ENCODE measurements at regions not wholly inside any gene's neighbourhood (a gene's known extent, or its start where the extent isn't known, plus 50 kb on each side); places are given as distances from the start of the nearest gene placed in this dataset.
A peak's percentile ranks its signal among the peaks of the same experiment; 100 is the strongest.
"Not testable (repeated sequence)": the region's sequence is repeated elsewhere in the genome, so short reads cannot be mapped to it uniquely, and the experiment has no call there.

DNA sequence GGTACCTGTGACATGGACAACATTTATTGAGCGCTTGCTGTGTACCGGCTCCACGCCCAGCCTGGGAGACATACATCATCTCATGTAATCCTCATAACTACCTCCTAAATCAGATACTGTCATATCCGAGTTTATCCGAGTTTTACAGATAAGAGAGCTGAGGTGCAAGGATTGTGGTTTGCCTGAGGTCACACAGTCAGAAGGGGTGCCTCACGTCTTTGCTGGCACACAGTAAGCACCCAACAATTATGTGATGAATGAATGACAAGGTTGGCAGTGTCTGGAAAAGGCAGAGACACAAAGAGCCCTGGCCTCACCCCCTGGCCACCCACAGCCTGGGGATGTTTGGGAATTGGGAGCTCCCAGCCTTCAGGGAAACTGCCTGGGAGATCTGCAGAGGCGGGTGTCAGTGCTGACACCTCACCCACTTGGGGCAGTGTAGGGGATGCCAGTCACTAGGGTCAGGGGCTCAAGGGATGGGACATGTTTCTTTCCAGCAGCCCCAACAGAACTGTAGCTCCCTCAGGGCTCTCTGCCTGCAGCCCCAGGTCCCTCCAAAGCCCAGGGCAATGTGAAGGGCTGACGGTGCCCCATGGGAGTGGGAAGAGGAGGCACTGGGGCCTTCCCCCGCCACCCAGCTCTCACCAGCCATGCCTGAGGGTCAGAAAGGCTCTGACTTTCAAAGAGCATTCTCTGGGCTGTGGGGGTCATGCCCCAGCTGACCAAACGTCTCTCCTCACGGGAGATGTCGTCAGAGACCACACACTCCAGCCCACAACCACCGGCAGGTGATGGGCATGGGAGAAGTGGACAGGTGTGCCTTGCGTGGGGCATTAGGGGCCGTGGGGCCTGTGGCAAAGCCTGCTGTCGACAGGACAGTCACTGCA lies 157.5 kb downstream of the ZFP36L2 start:
- DNase-seq, result no peak

DNA sequence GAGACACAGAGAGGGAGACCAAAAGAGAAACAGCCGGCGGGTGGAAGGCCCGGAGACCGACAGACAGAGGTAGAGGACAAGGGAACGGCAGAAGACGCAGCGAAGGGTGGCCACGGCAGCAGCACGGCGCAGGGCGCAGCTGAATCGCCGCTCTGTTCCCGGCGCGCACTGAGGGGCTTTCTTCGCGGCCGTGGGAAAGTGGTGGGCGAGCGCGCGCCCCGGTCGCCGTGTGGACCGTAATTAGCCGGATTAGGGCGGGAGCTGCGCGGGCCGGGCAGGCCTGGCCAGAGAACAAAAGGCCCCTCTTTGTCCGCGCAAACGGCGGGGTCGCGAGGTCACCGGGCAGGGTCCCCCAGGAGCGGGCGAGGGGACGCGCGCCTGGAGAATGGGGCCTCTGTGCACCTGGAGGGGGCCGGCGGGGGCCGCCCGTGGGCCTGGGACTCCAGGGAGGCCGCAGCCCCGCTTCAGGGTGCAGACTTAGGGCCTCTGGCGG lies 158.3 kb downstream of the ZFP36L2 start:
- no peak for DNase-seq

DNA sequence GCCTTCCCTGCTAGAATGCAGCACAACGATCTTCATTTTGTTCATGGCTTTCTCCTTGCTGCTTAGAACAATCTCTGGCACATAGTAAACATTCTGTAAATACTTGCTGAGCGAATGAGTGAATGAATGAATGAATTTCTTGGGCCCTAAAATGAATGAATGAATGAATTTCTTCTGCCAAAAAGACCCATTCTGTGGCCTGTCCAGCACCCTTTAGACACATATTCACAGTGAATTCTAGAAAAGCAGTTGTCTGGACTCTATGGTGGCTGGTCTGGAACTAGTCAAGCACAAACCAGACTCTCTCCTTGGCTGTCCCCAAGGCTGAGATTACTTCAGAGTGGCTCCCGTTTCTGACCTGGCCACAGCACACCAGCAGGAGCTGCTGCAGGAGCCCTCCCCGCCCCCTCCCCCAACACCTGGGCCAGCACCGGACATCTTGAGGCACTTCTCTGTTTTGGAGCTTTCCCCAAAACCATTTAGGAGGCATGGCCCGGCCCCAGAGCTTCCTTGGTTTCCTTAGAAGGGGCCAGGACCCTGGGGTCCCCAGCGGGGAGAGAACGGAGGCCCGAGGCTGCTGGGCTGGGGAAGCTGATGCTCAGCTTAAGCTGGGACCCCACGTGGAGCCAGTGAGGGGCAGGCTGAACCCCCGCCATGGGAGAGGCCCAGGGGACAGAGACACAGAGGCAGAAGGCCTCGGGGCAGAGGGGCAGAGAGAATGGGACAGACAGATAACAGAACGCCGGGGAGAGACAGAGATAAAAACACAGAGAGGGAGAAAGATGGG lies 159.0 kb downstream of the ZFP36L2 start:
- DNase-seq, result no peak

DNA sequence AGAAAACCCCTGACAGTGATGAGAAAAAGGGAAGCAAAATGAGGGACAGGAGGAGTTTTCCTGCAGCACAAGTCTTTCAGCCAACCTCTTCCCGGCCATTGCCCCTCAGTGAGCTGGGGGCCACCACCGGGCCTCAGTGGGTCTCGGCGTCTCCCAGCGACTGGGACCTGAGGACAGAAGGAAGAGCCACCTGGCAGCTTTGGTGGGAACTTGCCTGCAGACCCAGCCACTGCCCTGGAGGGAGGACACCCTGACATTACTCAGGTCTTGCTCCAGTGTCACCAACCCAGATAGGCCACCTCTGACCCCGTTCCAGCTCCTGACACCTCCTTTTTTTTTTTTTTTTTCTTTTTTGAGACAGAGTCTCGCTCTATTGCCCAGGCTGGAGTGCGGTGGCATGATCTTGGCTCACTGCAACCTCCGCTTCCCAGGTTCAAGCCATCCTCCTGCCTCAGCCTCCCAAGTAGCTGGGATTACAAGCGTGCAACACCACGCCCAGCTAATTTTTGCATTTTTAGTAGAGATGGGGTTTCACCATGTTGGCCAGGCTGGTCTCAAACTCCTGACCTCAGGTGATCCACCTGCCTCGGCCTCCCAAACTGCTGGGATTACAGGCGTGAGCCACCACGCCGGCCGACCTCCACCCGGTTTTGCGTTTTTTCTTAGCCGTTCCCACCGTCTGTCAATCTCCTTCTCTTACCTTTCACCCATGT lies 159.7 kb downstream of the ZFP36L2 start:
- not testable (repeated sequence) for DNase-seq

DNA sequence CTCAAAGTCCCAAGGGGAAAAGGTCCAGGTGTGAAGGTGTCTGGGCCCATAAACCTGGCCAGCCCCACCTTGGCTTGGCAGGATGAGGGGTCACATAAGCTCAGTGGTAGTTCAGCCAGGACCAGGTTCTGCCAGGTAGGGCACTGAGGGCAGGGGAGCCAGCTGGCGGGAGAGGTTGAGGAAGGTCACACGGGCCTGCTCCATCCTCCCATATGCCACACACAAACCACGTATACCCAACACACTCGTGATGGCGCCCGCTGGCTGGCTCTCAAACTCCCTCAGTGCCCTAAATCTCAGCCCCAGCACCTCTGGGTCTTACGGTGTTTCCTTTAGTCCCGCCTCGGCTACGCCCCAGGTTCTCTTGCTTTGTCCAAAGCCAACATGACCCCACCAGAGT lies 160.5 kb downstream of the ZFP36L2 start:
- no peak for DNase-seq

DNA sequence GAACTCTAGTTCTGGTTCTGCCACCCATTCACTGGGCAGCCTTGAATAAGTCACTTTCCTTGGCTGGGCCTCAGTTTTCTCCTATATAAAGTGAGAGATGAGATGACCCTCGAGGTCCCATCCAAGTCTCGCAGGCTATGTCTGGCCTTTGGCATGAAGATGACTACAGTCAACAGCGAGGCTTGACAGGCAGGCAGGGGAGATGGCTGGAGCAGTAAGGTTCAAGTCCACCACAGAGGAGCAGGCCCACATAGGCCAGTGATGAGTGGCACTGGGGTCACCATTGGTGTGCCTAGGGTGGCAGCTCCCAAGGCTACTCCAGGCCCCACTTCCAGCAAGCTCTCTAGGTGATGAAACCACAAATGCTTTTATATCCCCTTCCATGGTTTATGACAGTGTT lies 161.4 kb downstream of the ZFP36L2 start:
- no peak for DNase-seq

DNA sequence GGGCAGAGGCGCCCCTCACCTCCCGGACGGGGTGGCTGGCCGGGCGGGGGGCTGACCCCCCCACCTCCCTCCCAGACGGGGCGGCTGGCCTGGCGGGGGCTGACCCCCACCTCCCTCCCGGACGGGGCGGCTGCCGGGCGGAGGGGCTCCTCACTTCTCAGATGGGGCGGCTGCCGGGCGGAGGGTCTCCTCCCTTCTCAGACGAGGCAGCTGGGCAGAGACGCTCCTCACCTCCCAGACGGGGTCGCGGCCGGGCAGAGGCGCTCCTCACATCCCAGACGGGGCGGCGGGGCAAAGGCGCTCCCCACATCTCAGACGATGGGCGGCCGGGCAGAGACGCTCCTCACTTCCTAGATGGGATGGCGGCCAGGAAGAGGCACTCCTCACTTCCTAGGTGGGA lies 163.3 kb downstream of the ZFP36L2 start:
- not testable (repeated sequence) for DNase-seq

DNA sequence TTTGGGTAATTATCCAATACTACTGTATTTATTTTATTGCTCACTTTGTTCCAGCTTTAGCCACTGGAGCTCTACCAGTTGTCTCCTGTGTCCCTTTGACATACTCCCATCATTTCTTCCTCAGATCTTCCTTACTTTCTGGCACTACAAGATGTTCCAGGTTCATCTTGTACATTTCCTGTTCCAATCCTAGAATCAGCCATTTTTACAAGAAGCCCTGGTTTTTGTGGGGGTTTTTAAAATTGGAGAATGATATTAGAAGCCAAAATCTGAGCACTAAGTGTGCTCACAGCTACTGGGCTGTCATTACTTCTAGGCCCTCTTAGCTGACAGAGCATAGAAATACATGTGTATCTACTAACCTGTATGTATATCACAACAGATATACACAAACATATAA lies 164.3 kb downstream of the ZFP36L2 start:
- no peak for DNase-seq

DNA sequence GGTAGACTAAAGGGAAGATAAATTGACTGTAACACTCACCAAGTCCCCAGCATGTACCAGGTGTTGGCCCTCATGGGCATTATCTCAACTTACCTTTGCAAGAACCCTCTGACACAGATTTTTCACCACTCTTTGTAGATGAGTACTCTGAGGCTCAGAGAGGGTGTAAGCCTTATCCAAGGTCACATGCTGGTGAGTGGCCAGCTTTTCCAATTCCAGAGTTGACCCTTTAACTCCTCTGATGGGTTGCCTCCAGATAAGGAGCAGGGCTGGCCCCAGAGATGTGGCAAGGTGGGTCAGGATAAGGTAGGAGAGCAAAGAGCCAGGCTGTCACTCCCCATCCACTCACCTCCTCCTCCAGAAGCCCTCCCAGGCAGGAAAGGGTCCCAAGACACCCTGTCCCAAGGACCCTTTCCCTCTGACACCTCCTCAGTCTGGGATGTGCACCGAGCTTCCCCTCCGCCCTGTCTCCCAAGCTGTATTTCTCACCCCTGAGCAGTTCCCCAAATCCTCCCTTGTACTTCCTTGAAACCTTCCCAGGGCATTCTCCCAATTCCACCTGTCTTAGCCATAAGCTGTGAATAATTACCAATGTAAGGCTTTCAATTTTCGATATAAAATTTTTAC lies 165.9 kb downstream of the ZFP36L2 start:
- no peak for DNase-seq

DNA sequence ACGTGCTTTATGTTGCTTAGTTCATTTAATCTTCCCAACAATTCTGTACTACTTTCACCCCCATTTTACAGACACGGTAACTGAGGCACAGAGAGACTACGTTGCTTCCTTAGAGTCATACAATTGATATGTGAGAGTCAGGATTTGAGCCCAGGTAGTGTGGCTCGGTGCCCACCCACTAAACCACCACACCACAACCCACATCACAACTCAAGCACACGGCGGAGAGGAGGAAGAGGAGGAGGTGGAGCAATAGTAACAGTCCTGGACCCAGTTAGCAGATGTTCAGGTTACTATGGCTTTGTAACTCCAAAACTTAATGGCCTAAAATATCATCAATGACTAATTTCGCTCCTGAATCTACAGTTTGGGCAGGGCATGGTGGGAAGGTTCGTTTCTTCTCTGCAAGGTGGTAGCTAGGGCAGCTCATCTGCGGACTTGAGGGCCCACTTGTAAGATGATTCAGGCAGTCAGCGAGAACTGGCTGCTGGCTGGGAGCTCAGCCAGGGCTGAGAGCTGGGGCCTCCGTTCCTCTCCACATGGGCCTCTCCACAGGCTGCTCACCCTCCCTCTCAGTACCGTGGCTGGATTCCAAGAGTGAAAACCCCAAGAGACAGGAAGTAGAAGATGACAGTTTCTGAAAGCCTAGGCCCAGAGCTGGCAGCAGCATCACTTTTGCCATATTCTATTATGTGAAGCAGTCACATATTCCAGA lies 167.1 kb downstream of the ZFP36L2 start:
- DNase-seq, result peak; percentile 49

DNA sequence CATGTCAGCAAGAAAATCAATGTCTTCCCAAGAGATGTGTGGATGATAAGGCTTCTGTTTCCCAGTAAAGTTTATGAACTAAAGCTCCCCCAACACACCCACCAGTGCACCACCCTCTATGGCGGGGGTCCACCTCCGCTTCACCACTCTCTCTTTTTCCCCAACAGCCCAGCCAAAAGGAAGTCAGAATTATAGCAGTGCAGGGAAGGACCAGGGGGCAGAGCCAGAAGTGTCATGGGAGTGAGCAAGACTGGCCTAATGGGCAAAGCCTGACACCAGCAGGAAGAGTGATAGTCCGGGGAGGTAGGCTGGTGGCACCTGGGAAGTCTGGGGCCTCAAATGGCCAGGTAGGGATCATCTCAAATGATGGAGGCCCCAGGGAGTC lies 167.7 kb downstream of the ZFP36L2 start:
- DNase-seq, result no peak

DNA sequence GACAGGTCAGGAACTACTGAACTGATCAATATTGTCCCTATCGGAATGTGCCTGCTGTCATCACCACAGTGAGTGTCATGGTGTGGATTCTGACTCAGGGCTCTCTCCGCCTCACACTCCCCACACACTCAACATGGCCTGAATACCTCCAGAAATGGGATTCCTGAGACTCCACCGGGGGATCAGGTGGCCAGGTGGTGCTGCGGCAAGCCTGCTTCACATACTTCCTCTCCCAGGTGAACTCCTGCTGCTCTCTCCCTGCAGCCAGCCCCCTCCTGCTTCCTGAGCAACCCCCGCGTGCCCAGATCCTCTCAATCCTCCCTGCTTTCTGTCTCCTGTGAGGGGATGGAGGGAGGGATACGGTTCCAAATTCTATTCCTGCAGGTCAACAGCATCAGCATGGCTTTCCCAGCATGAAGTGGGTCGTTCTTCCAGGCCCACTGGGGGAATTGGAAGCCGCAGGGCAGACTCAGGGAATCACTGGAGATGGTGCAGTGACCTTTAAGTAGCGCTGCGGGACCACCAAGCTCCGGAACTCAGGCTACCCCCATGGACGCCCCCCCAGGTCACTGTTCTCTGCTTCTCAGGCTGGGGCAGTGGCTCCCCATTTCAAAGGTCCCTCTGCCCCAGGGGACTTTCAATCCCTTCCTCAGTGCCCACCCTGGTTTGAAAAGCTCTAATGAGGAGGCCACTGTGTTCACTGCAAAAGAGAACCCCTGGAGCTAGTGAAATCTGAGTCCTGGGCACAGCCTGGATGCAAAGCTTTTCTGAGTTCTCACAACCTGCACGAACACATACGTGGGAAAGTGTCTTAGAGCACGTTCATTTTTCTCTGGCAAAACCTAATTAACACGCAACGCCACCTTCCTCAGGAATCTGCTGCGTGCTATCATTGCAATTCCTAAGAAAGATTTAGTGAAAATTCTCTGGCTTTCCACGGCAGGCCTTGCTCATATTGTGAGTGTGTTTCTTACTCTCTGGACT lies 168.4 kb downstream of the ZFP36L2 start:
- no peak for DNase-seq

DNA sequence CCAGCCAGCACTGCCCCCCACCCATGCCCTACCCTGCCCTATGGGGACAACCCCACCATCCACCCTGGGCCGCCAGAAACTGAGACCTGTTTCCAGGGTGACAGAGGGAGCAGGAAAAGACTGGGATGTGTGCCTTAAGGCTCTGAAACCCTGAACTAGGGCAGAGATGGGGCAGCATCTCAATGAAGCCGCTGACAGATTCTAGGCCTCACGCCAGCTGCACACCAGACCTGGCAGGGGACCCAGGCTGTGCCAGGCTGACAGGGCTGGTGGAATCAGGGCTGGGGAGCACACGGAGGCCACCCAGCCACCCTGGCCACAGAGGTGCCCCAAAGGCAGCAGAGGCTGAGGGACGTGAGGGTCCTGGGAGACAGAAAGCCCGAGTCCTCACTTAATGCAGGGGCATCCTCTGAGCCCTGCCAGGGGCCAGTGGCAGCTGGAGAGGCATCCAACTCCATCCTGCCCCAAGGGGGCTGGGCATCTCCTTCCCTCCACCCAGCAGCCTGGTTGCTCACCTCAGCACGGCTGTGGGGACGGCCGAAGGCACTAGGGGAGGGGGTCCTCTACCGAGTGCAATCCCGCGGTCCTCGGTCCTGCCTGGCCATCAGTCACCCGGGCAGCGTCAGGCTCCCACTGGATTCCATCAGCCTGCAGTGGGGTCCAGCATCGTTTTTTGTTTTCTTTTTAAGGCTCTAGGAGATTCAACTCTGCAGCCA lies 169.2 kb downstream of the ZFP36L2 start:
- DNase-seq, result no peak

DNA sequence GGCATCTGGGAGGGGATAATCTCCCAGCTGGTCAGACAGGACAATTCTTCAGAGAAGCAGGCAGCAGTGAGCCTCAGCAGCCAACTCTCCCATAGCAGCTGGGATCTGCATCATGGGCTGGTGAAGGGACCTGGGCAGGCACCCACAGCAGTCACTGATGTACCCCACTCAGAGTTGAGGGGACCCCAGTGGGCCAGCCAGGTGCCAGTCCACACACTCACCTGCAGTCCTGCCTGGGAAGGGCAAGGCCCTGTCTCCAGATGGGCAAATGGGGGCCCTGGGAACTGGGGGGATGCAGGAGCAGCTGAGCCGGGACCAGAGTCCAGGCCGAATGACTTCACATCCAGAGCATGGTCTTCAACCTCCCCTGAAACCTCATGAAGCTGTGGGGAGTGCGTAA lies 170.4 kb downstream of the ZFP36L2 start:
- DNase-seq, result no peak

DNA sequence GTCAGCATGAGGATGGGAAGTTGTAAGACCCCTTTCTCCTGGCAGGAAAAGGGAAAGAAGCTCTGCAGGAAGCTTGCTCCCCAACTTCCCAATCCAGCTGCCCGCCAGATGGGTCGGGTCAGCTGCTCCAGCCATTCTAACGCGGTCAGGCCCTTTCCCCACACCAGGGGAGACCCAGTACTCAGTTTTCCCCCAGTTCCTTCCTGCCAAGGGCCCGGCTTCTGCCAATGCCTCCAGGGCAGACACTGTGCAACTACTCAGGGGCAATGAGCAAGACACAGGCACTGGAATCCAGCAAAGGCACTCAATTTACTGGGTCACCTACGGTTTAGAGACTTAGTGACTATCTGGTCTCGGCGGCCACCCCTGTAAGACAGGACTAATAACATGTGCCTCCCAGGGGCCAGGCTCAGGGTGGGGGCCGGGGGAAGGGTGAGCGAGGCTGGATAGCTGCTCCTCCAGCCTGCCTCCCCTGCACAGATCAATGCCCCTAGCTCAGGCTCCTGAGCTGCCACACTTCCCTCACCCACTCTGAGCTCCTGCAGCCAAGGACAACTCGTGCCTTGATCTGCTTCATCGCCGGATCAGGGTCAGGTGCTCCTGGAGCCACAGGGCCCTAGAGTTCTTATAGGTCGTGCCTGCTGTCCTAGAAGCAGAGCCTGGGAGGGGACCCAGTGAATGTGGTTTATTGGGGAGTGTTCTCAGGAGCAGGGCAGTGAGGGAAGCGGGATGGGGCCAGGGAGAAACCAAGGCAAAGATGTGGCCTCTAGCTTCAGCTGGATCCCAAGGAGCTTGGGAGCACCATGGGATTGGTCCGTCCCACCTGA lies 171.1 kb downstream of the ZFP36L2 start:
- no peak for DNase-seq

DNA sequence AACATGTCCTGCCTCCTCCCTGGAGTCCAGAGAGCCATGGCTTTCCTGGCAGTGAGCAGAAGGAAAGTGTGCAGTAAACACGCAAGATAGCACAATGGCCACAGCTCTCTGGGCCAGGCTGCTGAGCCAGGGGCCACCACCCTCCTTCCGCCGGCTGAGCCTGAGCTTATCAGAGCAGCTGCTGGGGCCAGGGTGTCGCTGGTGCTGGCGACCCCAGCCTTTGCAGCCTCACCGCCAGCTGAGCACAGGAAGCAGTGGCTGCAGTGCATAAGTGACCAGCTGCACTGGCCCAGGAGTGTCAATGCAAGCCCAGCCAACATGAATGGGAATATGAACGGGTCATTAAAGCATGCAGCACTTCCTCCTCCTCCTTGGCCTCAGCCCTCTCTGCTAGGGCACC lies 172.0 kb downstream of the ZFP36L2 start:
- DNase-seq, result no peak

DNA sequence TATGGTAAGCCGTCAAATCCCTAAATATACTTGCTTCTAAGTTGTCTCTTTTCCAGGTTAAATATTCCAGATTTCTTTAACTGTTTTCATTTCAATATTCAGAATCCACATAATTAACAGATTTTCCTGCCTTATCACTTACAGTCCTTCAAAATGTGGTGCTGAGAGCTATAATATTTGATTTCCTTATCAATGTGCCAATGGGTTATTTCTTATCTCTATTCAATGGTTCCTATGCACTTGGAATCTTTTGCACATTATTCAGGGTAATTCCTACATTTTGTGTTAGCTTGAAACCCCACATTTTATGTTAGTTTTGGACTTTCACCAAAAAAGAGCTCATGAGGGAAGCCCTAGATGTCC lies 173.5 kb downstream of the ZFP36L2 start:
- no peak for DNase-seq

DNA sequence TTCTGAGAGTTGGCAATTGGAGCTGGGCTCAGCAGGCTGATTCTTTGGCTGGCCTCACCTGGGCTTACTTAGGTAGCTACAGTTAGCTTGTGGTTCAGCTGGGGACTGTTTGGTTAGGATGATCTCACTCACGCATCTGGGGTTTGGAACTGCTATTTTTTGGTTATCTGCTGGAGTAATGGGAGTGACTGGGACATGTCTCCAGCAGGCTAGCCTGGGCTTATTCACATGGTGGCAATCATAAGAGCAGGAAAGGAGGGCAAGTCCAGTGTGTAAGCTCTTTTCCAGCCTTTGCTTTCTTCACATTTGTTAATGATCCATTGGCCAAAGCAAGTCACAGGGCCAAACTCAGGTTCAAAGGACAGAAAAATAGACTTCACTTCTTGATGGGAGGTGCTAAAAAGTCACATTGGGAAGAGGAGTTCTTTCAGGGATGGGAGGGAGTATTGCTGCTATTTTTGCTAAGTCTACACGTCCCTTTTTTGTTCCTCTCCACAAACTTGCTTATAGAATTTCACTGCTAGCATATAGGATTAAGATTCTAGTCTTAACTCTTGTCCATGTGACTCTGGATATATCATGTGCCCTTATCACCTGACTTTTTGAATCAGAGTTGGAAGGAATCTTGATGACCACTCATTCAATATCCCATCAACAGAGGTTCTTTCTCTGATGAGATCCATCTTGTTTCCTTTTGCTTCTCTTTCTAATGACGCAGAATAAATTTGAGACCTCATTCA lies 174.0 kb downstream of the ZFP36L2 start:
- no peak for DNase-seq

DNA sequence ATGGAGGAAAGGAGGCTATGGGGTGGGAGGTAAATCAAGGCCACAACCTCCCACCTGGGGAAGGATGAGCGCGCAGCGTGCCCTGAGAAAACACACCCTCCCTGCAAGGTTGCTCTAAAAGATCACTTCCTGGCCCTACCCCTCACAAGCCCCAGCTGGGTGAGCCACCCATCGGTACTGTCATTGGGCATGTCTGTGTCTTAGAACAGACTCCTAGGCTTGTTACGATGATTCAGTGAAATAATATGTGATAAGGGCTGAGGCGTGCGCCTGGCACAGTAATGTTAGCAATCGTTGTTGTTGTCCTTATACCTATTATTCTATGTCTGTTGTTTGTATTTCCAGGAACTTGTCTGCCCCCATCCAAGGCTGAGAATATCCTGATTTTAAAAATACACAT lies 175.1 kb downstream of the ZFP36L2 start:
- peak; percentile 41 for DNase-seq

Data from activated gamma-delta T cell treated with Interleukin-2 at 50 U/mL for 16 hours (primary cell).